Endothelial cell of umbilical vein (primary cell): ENCODE measurements at regions not wholly inside any gene's neighbourhood (a gene's known extent, or its start where the extent isn't known, plus 50 kb on each side); places are given as distances from the start of the nearest gene placed in this dataset.

Experiments used
- CTCF ChIP-seq, 2 donors: IDR thresholded peaks; 1 replicate in 1 of 2; 2 replicates in 1 of 2; pipeline ENCODE4 v1.5.1; 2011; ENCODE audit warnings: low read length in 2 of 2, mild to moderate bottlenecking in 2 of 2, moderate library complexity in 2 of 2, control low read depth in 1 of 2, inconsistent platforms in 1 of 2, low read depth in 1 of 2; ENCODE audit not compliant: insufficient read depth in 1 of 2; ENCODE audit errors: extremely low read depth in 1 of 2
- JUN ChIP-seq: IDR thresholded peaks from 2 replicates; pipeline ENCODE4 v1.6.1; 2011; ENCODE audit warnings: borderline replicate concordance, low read depth; ENCODE audit not compliant: insufficient read length, insufficient read depth
- MAX ChIP-seq: IDR thresholded peaks from 2 replicates; pipeline ENCODE4 v1.6.1; 2011; ENCODE audit not compliant: insufficient read depth, insufficient read length
- POLR2A ChIP-seq: IDR thresholded peaks from 2 replicates; pipeline ENCODE4 v1.6.1; 2012; ENCODE audit warnings: low read depth, mild to moderate bottlenecking, control low read depth, low read length
- POLR2AphosphoS5 ChIP-seq: IDR thresholded peaks from 2 replicates; pipeline ENCODE4 v1.6.1; 2012; ENCODE audit warnings: low read depth, mild to moderate bottlenecking, control low read depth, low read length, moderate library complexity; ENCODE audit not compliant: insufficient read depth

- TF ChIP-seq POLR2A (no peak), CTCF (IDR thresholded peaks at IDR 0.05; ENCODE audit: extremely low read depth in 1 of 2, insufficient read depth in 1 of 2, low read depth in 1 of 2, low read length in 2 of 2) (no peak), MAX (no peak), JUN (no peak), POLR2AphosphoS5 (no peak)
Observed at GRCh38 chr18:51651761-51652160, 454.3 kb upstream of the MEX3C start.
